ENCODE measurements at regions not wholly inside any gene's neighbourhood (a gene's known extent, or its start where the extent isn't known, plus 50 kb on each side); places are given as distances from the start of the nearest gene placed in this dataset.

- no peaks in the 10 kb centered on the region for H3K4me1 Mint-ChIP-seq (ENCODE audit: insufficient read depth, unreplicated experiment)
- peaks cover 42% of the 10 kb centered on the region for H3K27me3 Mint-ChIP-seq (ENCODE audit: insufficient read depth, unreplicated experiment)
- ChIA-PET POLR2A (interaction anchor here (0.8 kb wide), 1 partner anchor 11 kb away, joined by 4 read pairs; no protein-coding TSS in a partner anchor), CTCF (interaction anchor here (0.6 kb wide), 1 partner anchor 517 kb away, joined by 4 read pairs; no protein-coding TSS in a partner anchor)
- H3K36me3 Mint-ChIP-seq (ENCODE audit: insufficient read depth, unreplicated experiment): no peaks in the 10 kb centered on the region
- no peak overlapping the region for H3K27ac Mint-ChIP-seq (ENCODE audit: low read depth, unreplicated experiment)
- DNase-seq (ENCODE audit: unreplicated experiment): no peak
- TF ChIP-seq CTCF (IDR thresholded peaks at IDR 0.05; ENCODE audit: unreplicated experiment): no peak
- intact Hi-C loops (cut with micrococcal nuclease): loop anchor here (10.0 kb wide), 1 partner anchor 125 kb away; no protein-coding TSS in a partner anchor
- H3K4me3 Mint-ChIP-seq (ENCODE audit: unreplicated experiment): no peak overlapping the region
- H3K9me3 Mint-ChIP-seq (ENCODE audit: unreplicated experiment): no peaks in the 10 kb centered on the region
- no TSS peak for BruUV-seq (replicated peaks)
These were observed 303.4 kb downstream of the THBS2 start for GRCh38 chr6:168949981-168950857.

GRCh38 chr6:168948990-168949531 is 304.6 kb downstream of the THBS2 start:
- peaks cover 49% of the 10 kb centered on the region for H3K27me3 Mint-ChIP-seq (ENCODE audit: insufficient read depth, unreplicated experiment)
- no TSS peak for BruUV-seq (replicated peaks)
- H3K4me1 Mint-ChIP-seq (ENCODE audit: insufficient read depth, unreplicated experiment): no peaks in the 10 kb centered on the region
- CTCF ChIA-PET: interaction anchor here (0.6 kb wide), 1 partner anchor 1403 kb away, joined by 3 read pairs; no protein-coding TSS in a partner anchor
- no peaks in the 10 kb centered on the region for H3K36me3 Mint-ChIP-seq (ENCODE audit: insufficient read depth, unreplicated experiment)
- POLR2A ChIA-PET: interaction anchor here (0.8 kb wide), 1 partner anchor 10 kb away, joined by 4 read pairs; no protein-coding TSS in a partner anchor
- no peak overlapping the region for H3K4me3 Mint-ChIP-seq (ENCODE audit: unreplicated experiment)
- no peaks in the 10 kb centered on the region for H3K9me3 Mint-ChIP-seq (ENCODE audit: unreplicated experiment)
- intact Hi-C loops (cut with micrococcal nuclease): no loop called here
- H3K27ac Mint-ChIP-seq (ENCODE audit: low read depth, unreplicated experiment): no peak overlapping the region
- no peak for DNase-seq (ENCODE audit: unreplicated experiment)
- TF ChIP-seq CTCF (IDR thresholded peaks at IDR 0.05; ENCODE audit: unreplicated experiment): no peak

DNA sequence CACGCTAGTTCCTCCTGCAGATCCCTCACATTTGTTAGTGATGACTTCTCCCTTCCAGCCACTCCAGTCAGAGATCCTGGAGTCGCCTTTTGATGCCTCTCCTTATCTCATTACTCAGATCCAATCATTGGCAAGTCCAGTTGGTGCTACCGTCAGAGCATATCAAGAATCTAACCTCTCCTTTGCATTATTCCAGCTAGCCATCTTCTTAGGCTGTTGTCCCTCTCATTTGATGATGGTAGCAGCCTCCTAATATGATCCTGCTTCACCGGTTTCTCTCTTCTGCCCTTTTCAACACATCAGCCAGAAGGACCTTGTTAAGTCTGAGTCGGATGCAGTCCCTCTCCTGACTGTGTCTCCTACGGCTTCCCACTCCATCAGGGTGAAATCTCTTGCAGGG is 305.6 kb downstream of the THBS2 start:
- ChIA-PET POLR2A (no interaction called here), CTCF (no interaction called here)
- H3K4me1 Mint-ChIP-seq (ENCODE audit: insufficient read depth, unreplicated experiment): no peaks in the 10 kb centered on the region
- H3K9me3 Mint-ChIP-seq (ENCODE audit: unreplicated experiment): no peaks in the 10 kb centered on the region
- H3K27ac Mint-ChIP-seq (ENCODE audit: low read depth, unreplicated experiment): no peak overlapping the region
- no peak for TF ChIP-seq CTCF (IDR thresholded peaks at IDR 0.05; ENCODE audit: unreplicated experiment)
- no peak overlapping the region for H3K4me3 Mint-ChIP-seq (ENCODE audit: unreplicated experiment)
- peaks cover 53% of the 10 kb centered on the region for H3K27me3 Mint-ChIP-seq (ENCODE audit: insufficient read depth, unreplicated experiment)
- H3K36me3 Mint-ChIP-seq (ENCODE audit: insufficient read depth, unreplicated experiment): no peaks in the 10 kb centered on the region
- no TSS peak for BruUV-seq (replicated peaks)
- DNase-seq (ENCODE audit: unreplicated experiment): no peak
- intact Hi-C loops (cut with micrococcal nuclease): no loop called here

GRCh38 chr6:168943231-168943905 is 310.3 kb downstream of the THBS2 start:
- intact Hi-C loops (cut with micrococcal nuclease): no loop called here
- ChIA-PET POLR2A (no interaction called here), CTCF (interaction anchor here (0.6 to 1.0 kb wide), 4 partner anchors 11 to 466 kb away, joined by 3 to 4 read pairs (median 3); no protein-coding TSS in a partner anchor)
- peaks cover 66% of the 10 kb centered on the region for H3K27me3 Mint-ChIP-seq (ENCODE audit: insufficient read depth, unreplicated experiment)
- H3K36me3 Mint-ChIP-seq (ENCODE audit: insufficient read depth, unreplicated experiment): no peaks in the 10 kb centered on the region
- H3K4me3 Mint-ChIP-seq (ENCODE audit: unreplicated experiment): no peak overlapping the region
- no peak for DNase-seq (ENCODE audit: unreplicated experiment)
- no peak overlapping the region for H3K27ac Mint-ChIP-seq (ENCODE audit: low read depth, unreplicated experiment)
- TF ChIP-seq CTCF (IDR thresholded peaks at IDR 0.05; ENCODE audit: unreplicated experiment): no peak
- no TSS peak for BruUV-seq (replicated peaks)
- no peaks in the 10 kb centered on the region for H3K4me1 Mint-ChIP-seq (ENCODE audit: insufficient read depth, unreplicated experiment)
- H3K9me3 Mint-ChIP-seq (ENCODE audit: unreplicated experiment): no peaks in the 10 kb centered on the region

All from MCF 10A (cell line).